ENCODE measurements at regions not wholly inside any gene's neighbourhood (a gene's known extent, or its start where the extent isn't known, plus 50 kb on each side); places are given as distances from the start of the nearest gene placed in this dataset.

- TF ChIP-seq, protein P1, sequence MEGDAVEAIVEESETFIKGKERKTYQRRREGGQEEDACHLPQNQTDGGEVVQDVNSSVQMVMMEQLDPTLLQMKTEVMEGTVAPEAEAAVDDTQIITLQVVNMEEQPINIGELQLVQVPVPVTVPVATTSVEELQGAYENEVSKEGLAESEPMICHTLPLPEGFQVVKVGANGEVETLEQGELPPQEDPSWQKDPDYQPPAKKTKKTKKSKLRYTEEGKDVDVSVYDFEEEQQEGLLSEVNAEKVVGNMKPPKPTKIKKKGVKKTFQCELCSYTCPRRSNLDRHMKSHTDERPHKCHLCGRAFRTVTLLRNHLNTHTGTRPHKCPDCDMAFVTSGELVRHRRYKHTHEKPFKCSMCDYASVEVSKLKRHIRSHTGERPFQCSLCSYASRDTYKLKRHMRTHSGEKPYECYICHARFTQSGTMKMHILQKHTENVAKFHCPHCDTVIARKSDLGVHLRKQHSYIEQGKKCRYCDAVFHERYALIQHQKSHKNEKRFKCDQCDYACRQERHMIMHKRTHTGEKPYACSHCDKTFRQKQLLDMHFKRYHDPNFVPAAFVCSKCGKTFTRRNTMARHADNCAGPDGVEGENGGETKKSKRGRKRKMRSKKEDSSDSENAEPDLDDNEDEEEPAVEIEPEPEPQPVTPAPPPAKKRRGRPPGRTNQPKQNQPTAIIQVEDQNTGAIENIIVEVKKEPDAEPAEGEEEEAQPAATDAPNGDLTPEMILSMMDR (IDR thresholded peaks at IDR 0.05 in 2 of 3, conservative IDR thresholded peaks at IDR 0.05 in 1 of 3; ENCODE audit: borderline replicate concordance in 1 of 3, insufficient read depth in 1 of 3, low read depth in 2 of 3, low read length in 2 of 3), result no peak
- no peak for TF ChIP-seq RAD21 (IDR thresholded peaks at IDR 0.05; ENCODE audit: low read depth)
- TF ChIP-seq, protein P2, sequence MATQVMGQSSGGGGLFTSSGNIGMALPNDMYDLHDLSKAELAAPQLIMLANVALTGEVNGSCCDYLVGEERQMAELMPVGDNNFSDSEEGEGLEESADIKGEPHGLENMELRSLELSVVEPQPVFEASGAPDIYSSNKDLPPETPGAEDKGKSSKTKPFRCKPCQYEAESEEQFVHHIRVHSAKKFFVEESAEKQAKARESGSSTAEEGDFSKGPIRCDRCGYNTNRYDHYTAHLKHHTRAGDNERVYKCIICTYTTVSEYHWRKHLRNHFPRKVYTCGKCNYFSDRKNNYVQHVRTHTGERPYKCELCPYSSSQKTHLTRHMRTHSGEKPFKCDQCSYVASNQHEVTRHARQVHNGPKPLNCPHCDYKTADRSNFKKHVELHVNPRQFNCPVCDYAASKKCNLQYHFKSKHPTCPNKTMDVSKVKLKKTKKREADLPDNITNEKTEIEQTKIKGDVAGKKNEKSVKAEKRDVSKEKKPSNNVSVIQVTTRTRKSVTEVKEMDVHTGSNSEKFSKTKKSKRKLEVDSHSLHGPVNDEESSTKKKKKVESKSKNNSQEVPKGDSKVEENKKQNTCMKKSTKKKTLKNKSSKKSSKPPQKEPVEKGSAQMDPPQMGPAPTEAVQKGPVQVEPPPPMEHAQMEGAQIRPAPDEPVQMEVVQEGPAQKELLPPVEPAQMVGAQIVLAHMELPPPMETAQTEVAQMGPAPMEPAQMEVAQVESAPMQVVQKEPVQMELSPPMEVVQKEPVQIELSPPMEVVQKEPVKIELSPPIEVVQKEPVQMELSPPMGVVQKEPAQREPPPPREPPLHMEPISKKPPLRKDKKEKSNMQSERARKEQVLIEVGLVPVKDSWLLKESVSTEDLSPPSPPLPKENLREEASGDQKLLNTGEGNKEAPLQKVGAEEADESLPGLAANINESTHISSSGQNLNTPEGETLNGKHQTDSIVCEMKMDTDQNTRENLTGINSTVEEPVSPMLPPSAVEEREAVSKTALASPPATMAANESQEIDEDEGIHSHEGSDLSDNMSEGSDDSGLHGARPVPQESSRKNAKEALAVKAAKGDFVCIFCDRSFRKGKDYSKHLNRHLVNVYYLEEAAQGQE (IDR thresholded peaks at IDR 0.05; ENCODE audit: low read depth), result no peak
Observed at GRCh38 chr20:58097429-58097828, 131.0 kb downstream of the ANKRD60 start.

Measured in HCT116 (cell line).